ENCODE measurements at regions not wholly inside any gene's neighbourhood (a gene's known extent, or its start where the extent isn't known, plus 50 kb on each side); places are given as distances from the start of the nearest gene placed in this dataset.

- no peak for ATAC-seq
- Mint-ChIP-seq H3K9me3 (no peaks in the 10 kb centered on the region; the same call in 2 of the 3 replicates), H3K27ac (no peak overlapping the region), H3K4me3 (no peak overlapping the region), H3K4me1 (peaks cover 16% of the 10 kb centered on the region), H3K36me3 (ENCODE audit: low read depth) (no peaks in the 10 kb centered on the region), H3K27me3 (ENCODE audit: insufficient read depth, low read depth, poor library complexity) (peaks cover 4% of the 10 kb centered on the region)
- no peak overlapping the region for H2AFZ ChIP-seq
- no peak for DNase-seq (ENCODE audit: low spot score)
- no peaks in the 10 kb centered on the region for H3K36me3 ChIP-seq (ENCODE audit: insufficient read depth)
- no peak overlapping the region for H3K4me3 ChIP-seq
- no peak overlapping the region for H3K27ac ChIP-seq (ENCODE audit: low read depth)
- no peaks in the 10 kb centered on the region for H3F3A ChIP-seq (replicated peaks; ENCODE audit: low read depth)
- peaks cover 9% of the 10 kb centered on the region for H3K4me1 ChIP-seq (ENCODE audit: insufficient read depth)
- H3K27me3 ChIP-seq (ENCODE audit: insufficient read depth): no peaks in the 10 kb centered on the region
- H3K9me2 ChIP-seq (ENCODE audit: insufficient read depth): 0 out of 2 replicates have a peak, but pooled peaks cover 6% of the 10 kb centered on the region
- no peak overlapping the region for H3K4me2 ChIP-seq
- H3K79me2 ChIP-seq (replicated peaks; ENCODE audit: insufficient read depth): no peaks in the 10 kb centered on the region
- H4K20me1 ChIP-seq (replicated peaks; ENCODE audit: insufficient read depth): no peaks in the 10 kb centered on the region
- TF ChIP-seq, protein P1, sequence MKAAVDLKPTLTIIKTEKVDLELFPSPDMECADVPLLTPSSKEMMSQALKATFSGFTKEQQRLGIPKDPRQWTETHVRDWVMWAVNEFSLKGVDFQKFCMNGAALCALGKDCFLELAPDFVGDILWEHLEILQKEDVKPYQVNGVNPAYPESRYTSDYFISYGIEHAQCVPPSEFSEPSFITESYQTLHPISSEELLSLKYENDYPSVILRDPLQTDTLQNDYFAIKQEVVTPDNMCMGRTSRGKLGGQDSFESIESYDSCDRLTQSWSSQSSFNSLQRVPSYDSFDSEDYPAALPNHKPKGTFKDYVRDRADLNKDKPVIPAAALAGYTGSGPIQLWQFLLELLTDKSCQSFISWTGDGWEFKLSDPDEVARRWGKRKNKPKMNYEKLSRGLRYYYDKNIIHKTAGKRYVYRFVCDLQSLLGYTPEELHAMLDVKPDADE (IDR thresholded peaks at IDR 0.05): no peak
- TF ChIP-seq ZNF114 (CRISPR knock-in tag; IDR thresholded peaks at IDR 0.05) (no peak), JUNB (IDR thresholded peaks at IDR 0.05; ENCODE audit: unreplicated experiment) (no peak), POLR2AphosphoS5 (IDR thresholded peaks at IDR 0.05; ENCODE audit: low read depth) (no peak), ZNF331 (CRISPR knock-in tag; IDR thresholded peaks at IDR 0.05; ENCODE audit: low read depth) (no peak), NANOG (IDR thresholded peaks at IDR 0.05; ENCODE audit: borderline replicate concordance) (no peak), STAT1 (IDR thresholded peaks at IDR 0.05; ENCODE audit: unreplicated experiment) (no peak), EZH2phosphoT487 (IDR thresholded peaks at IDR 0.05; ENCODE audit: unreplicated experiment) (no peak), CREB1 (CRISPR knock-in tag; IDR thresholded peaks at IDR 0.05; ENCODE audit: low read depth) (no peak), CTCF (conservative IDR thresholded peaks at IDR 0.05; ENCODE audit: low read depth in 2 of 2) (no peak), EZH2 (IDR thresholded peaks at IDR 0.05; ENCODE audit: low read depth, unreplicated experiment) (no peak), REST (IDR thresholded peaks at IDR 0.05; ENCODE audit: unreplicated experiment) (no peak)
- TF ChIP-seq, protein P2, sequence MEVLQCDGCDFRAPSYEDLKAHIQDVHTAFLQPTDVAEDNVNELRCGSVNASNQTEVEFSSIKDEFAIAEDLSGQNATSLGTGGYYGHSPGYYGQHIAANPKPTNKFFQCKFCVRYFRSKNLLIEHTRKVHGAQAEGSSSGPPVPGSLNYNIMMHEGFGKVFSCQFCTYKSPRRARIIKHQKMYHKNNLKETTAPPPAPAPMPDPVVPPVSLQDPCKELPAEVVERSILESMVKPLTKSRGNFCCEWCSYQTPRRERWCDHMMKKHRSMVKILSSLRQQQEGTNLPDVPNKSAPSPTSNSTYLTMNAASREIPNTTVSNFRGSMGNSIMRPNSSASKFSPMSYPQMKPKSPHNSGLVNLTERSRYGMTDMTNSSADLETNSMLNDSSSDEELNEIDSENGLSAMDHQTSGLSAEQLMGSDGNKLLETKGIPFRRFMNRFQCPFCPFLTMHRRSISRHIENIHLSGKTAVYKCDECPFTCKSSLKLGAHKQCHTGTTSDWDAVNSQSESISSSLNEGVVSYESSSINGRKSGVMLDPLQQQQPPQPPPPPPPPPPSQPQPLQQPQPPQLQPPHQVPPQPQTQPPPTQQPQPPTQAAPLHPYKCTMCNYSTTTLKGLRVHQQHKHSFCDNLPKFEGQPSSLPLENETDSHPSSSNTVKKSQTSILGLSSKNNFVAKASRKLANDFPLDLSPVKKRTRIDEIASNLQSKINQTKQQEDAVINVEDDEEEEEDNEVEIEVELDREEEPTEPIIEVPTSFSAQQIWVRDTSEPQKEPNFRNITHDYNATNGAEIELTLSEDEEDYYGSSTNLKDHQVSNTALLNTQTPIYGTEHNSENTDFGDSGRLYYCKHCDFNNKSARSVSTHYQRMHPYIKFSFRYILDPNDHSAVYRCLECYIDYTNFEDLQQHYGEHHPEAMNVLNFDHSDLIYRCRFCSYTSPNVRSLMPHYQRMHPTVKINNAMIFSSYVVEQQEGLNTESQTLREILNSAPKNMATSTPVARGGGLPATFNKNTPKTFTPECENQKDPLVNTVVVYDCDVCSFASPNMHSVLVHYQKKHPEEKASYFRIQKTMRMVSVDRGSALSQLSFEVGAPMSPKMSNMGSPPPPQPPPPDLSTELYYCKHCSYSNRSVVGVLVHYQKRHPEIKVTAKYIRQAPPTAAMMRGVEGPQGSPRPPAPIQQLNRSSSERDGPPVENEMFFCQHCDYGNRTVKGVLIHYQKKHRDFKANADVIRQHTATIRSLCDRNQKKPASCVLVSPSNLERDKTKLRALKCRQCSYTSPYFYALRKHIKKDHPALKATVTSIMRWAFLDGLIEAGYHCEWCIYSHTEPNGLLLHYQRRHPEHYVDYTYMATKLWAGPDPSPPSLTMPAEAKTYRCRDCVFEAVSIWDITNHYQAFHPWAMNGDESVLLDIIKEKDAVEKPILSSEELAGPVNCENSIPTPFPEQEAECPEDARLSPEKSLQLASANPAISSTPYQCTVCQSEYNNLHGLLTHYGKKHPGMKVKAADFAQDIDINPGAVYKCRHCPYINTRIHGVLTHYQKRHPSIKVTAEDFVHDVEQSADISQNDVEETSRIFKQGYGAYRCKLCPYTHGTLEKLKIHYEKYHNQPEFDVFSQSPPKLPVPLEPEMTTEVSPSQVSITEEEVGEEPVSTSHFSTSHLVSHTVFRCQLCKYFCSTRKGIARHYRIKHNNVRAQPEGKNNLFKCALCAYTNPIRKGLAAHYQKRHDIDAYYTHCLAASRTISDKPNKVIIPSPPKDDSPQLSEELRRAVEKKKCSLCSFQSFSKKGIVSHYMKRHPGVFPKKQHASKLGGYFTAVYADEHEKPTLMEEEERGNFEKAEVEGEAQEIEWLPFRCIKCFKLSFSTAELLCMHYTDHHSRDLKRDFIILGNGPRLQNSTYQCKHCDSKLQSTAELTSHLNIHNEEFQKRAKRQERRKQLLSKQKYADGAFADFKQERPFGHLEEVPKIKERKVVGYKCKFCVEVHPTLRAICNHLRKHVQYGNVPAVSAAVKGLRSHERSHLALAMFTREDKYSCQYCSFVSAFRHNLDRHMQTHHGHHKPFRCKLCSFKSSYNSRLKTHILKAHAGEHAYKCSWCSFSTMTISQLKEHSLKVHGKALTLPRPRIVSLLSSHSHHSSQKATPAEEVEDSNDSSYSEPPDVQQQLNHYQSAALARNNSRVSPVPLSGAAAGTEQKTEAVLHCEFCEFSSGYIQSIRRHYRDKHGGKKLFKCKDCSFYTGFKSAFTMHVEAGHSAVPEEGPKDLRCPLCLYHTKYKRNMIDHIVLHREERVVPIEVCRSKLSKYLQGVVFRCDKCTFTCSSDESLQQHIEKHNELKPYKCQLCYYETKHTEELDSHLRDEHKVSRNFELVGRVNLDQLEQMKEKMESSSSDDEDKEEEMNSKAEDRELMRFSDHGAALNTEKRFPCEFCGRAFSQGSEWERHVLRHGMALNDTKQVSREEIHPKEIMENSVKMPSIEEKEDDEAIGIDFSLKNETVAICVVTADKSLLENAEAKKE (CRISPR knock-in tag; IDR thresholded peaks at IDR 0.05): no peak
These were observed 150.2 kb upstream of the ZEB2 start for GRCh38 chr2:144670080-144670479.

All from GM23338 (cell line).